ENCODE measurements at regions not wholly inside any gene's neighbourhood (a gene's known extent, or its start where the extent isn't known, plus 50 kb on each side); places are given as distances from the start of the nearest gene placed in this dataset.

- Histone ChIP-seq H3K27ac (ENCODE audit: low read depth in 1 of 2, low read length in 2 of 2) (no peak overlapping the region), H3K27me3 (ENCODE audit: control insufficient read depth in 4 of 4, insufficient read depth in 4 of 4, low read length in 3 of 4) (no peaks in the 10 kb centered on the region), H3K4me1 (ENCODE audit: control insufficient read depth in 4 of 4, insufficient read depth in 4 of 4, low read length in 3 of 4) (no peaks in the 10 kb centered on the region), H3K9ac (ENCODE audit: low read depth in 1 of 2, low read length in 2 of 2) (no peak overlapping the region), H3K9me3 (ENCODE audit: control insufficient read depth in 4 of 4, low read length in 3 of 4) (peaks cover 0 to 5% (median 0%) of the 10 kb centered on the region in 4 donors), H3K4me3 (ENCODE audit: low read depth in 1 of 3, low read length in 3 of 3) (no peak overlapping the region), H3K36me3 (ENCODE audit: control insufficient read depth in 4 of 4, insufficient read depth in 3 of 4, low read depth in 1 of 4, low read length in 3 of 4) (no peaks in the 10 kb centered on the region)
- DNase-seq (ENCODE audit: low spot score): no peak
- no peak for TF ChIP-seq HNF4G (IDR thresholded peaks at IDR 0.05)
- TF ChIP-seq RXRA (IDR thresholded peaks at IDR 0.05): no peak
- TF ChIP-seq MAX (IDR thresholded peaks at IDR 0.05): no peak
- TF ChIP-seq TAF1 (conservative IDR thresholded peaks at IDR 0.05): no peak
- TF ChIP-seq FOXA2 (IDR thresholded peaks at IDR 0.05): no peak
- no peak for TF ChIP-seq HNF4A (conservative IDR thresholded peaks at IDR 0.05)
- no peak for TF ChIP-seq EGR1 (IDR thresholded peaks at IDR 0.05; ENCODE audit: low read depth in 2 of 2)
- TF ChIP-seq, protein P1, sequence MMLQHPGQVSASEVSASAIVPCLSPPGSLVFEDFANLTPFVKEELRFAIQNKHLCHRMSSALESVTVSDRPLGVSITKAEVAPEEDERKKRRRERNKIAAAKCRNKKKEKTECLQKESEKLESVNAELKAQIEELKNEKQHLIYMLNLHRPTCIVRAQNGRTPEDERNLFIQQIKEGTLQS (IDR thresholded peaks at IDR 0.05): no peak
- no peak for TF ChIP-seq SP1 (IDR thresholded peaks at IDR 0.05)
- no peak for TF ChIP-seq NR2F2 (IDR thresholded peaks at IDR 0.05)
- no peak for TF ChIP-seq YY1 (IDR thresholded peaks at IDR 0.05)
- 75% methylated on average over 11 of the region's 11 CpGs for WGBS
These were observed 451.7 kb downstream of the PYDC2 start for GRCh38 chr3:191912616-191913204.

GRCh38 chr3:191915712-191916111 is 454.7 kb downstream of the PYDC2 start:
- DNase-seq (ENCODE audit: low spot score): no peak
- 76% methylated on average over 2 of the region's 2 CpGs for WGBS
- H3K27me3 ChIP-seq (ENCODE audit: control insufficient read depth in 4 of 4, insufficient read depth in 4 of 4, low read length in 3 of 4): no peaks in the 10 kb centered on the region
- no peak overlapping the region for H3K9ac ChIP-seq (ENCODE audit: low read depth in 1 of 2, low read length in 2 of 2)
- TF ChIP-seq, protein P1 (IDR thresholded peaks at IDR 0.05): no peak
- no peak for TF ChIP-seq RXRA (IDR thresholded peaks at IDR 0.05)
- no peak overlapping the region for H3K27ac ChIP-seq (ENCODE audit: low read depth in 1 of 2, low read length in 2 of 2)
- H3K4me3 ChIP-seq (ENCODE audit: low read depth in 1 of 3, low read length in 3 of 3): no peak overlapping the region
- no peaks in the 10 kb centered on the region for H3K36me3 ChIP-seq (ENCODE audit: control insufficient read depth in 4 of 4, insufficient read depth in 3 of 4, low read depth in 1 of 4, low read length in 3 of 4)
- H3K4me1 ChIP-seq (ENCODE audit: control insufficient read depth in 4 of 4, insufficient read depth in 4 of 4, low read length in 3 of 4): no peaks in the 10 kb centered on the region
- H3K9me3 ChIP-seq (ENCODE audit: control insufficient read depth in 4 of 4, low read length in 3 of 4): peaks cover 0 to 5% (median 0%) of the 10 kb centered on the region in 4 donors

GRCh38 chr3:191919491-191920026 is 458.6 kb downstream of the PYDC2 start:
- WGBS: 68% methylated on average over 3 of the region's 3 CpGs
- Histone ChIP-seq H3K4me1 (ENCODE audit: control insufficient read depth in 4 of 4, insufficient read depth in 4 of 4, low read length in 3 of 4) (no peaks in the 10 kb centered on the region), H3K9ac (ENCODE audit: low read depth in 1 of 2, low read length in 2 of 2) (no peak overlapping the region), H3K36me3 (ENCODE audit: control insufficient read depth in 4 of 4, insufficient read depth in 3 of 4, low read depth in 1 of 4, low read length in 3 of 4) (no peaks in the 10 kb centered on the region), H3K9me3 (ENCODE audit: control insufficient read depth in 4 of 4, low read length in 3 of 4) (no peaks in the 10 kb centered on the region), H3K27ac (ENCODE audit: low read depth in 1 of 2, low read length in 2 of 2) (no peak overlapping the region), H3K27me3 (ENCODE audit: control insufficient read depth in 4 of 4, insufficient read depth in 4 of 4, low read length in 3 of 4) (no peaks in the 10 kb centered on the region), H3K4me3 (ENCODE audit: low read depth in 1 of 3, low read length in 3 of 3) (no peak overlapping the region)
- TF ChIP-seq RAD21 (IDR thresholded peaks at IDR 0.05) (no peak), YY1 (IDR thresholded peaks at IDR 0.05) (no peak), TAF1 (conservative IDR thresholded peaks at IDR 0.05) (no peak), JUND (IDR thresholded peaks at IDR 0.05) (no peak), FOXA1 (IDR thresholded peaks at IDR 0.05) (no peak), SP1 (IDR thresholded peaks at IDR 0.05) (no peak), EGR1 (IDR thresholded peaks at IDR 0.05; ENCODE audit: low read depth in 2 of 2) (no peak), RXRA (IDR thresholded peaks at IDR 0.05) (no peak), NR2F2 (IDR thresholded peaks at IDR 0.05) (no peak)
- TF ChIP-seq, protein P2, sequence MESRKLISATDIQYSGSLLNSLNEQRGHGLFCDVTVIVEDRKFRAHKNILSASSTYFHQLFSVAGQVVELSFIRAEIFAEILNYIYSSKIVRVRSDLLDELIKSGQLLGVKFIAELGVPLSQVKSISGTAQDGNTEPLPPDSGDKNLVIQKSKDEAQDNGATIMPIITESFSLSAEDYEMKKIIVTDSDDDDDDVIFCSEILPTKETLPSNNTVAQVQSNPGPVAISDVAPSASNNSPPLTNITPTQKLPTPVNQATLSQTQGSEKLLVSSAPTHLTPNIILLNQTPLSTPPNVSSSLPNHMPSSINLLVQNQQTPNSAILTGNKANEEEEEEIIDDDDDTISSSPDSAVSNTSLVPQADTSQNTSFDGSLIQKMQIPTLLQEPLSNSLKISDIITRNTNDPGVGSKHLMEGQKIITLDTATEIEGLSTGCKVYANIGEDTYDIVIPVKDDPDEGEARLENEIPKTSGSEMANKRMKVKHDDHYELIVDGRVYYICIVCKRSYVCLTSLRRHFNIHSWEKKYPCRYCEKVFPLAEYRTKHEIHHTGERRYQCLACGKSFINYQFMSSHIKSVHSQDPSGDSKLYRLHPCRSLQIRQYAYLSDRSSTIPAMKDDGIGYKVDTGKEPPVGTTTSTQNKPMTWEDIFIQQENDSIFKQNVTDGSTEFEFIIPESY (IDR thresholded peaks at IDR 0.05): no peak
- DNase-seq (ENCODE audit: low spot score): no peak

Measured in liver (tissue), 7 donors.